A549 (cell line): ENCODE measurements at regions not wholly inside any gene's neighbourhood (a gene's known extent, or its start where the extent isn't known, plus 50 kb on each side); places are given as distances from the start of the nearest gene placed in this dataset.

ENCODE experiments used
- BHLHE40 ChIP-seq: IDR thresholded peaks from 2 replicates; pipeline ENCODE4 v1.6.1; 2012; ENCODE audit warnings: low read depth, low read length, inconsistent platforms
- CEBPB ChIP-seq, 2 experiments: fragments of >200 bp in 1 of 2; sonication (Bioruptor Twin) in 1 of 2; formaldehyde crosslinking in 1 of 2; IDR thresholded peaks; 2 replicates each; pipeline ENCODE4 v1.6.1; 2012 to 2016
- CHD4 ChIP-seq: fragments of 200-600 bp; sonication (generic); IDR thresholded peaks from 2 replicates; pipeline ENCODE4 v1.6.1; 2016; ENCODE audit warnings: antibody characterized with exemption, mild to moderate bottlenecking, borderline replicate concordance
- EHMT2 ChIP-seq: fragments of 200-600 bp; sonication (generic); IDR thresholded peaks from 2 replicates; pipeline ENCODE4 v1.6.1; 2016; ENCODE audit warnings: antibody characterized with exemption, low read depth, mild to moderate bottlenecking, moderate library complexity
- EP300 ChIP-seq, 2 experiments: fragments of >200 bp; sonication (Bioruptor Twin); formaldehyde crosslinking; IDR thresholded peaks; 2 replicates in 1 of 2; 3 replicates in 1 of 2; pipeline ENCODE4 v1.6.1; 2016 to 2017
- ESRRA ChIP-seq: fragments of 150-350 bp; IDR thresholded peaks from 2 replicates; pipeline ENCODE4 v1.6.1; 2014; ENCODE audit warnings: mild to moderate bottlenecking, low read length, borderline replicate concordance
- JUN ChIP-seq, 2 experiments: fragments of >200 bp; sonication (Bioruptor Twin); formaldehyde crosslinking; IDR thresholded peaks; 2 replicates in 1 of 2; 3 replicates in 1 of 2; pipeline ENCODE4 v1.6.1; 2016 to 2017
- POLR2A ChIP-seq: IDR thresholded peaks from 2 replicates; pipeline ENCODE4 v1.6.1; 2012; ENCODE audit warnings: mild to moderate bottlenecking, low read length
- POLR2AphosphoS2 ChIP-seq: conservative IDR thresholded peaks from 2 replicates; pipeline ENCODE4 v1.6.1; 2012; ENCODE audit warnings: low read length, improper control_type of control experiment, inconsistent platforms
- RAD21 ChIP-seq, 2 experiments: fragments of >200 bp in 1 of 2; sonication (Bioruptor Twin) in 1 of 2; formaldehyde crosslinking in 1 of 2; IDR thresholded peaks in 1 of 2; conservative IDR thresholded peaks in 1 of 2; 2 replicates in 1 of 2; 3 replicates in 1 of 2; pipeline ENCODE4 v1.6.1; 2012 to 2018; ENCODE audit warnings: inconsistent platforms in 1 of 2
- TF ChIP-seq, protein P1 (sequence below): fragments of >200 bp; sonication (Bioruptor Twin); formaldehyde crosslinking; IDR thresholded peaks from 3 replicates; pipeline ENCODE4 v1.5.1; 2016
- TF ChIP-seq, protein P2 (sequence below): fragments of 450-650 bp; IDR thresholded peaks from 2 replicates; pipeline ENCODE4 v1.6.1; 2014; ENCODE audit warnings: antibody characterized with exemption

DNA sequence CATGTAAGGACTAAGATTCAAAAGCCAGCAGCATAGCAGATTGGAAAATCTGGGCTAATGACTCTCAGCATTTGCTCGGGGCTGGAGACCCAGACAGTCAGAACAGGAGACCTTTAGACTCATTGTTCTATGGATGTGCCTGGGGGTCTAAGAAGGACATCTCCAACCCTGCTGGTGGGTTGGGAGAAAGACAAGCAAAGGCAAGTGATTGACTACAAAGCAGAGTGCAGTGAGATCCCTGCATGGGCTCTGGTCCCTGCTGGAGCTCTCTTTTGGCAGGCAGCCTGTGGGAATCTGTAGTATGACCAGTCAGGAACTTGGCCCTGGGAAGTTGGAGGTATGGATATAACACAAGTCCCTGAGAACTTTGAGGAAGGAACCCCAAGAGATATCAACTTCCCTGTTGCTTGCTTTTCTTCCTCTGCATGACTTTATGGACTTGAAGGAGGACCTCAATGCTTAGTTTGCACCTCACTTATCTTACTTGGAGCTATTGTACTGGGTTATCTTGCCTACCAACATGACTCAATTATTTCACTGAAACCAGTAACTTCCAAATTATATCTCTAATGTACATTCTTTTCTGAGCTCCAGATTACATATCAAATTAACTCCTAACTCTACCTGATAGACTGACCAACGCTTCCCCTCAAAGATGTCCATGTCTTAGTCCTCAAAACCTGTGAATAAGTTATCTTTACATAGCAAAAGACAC, 236.0 kb downstream of the CYRIA start:
- TF ChIP-seq POLR2A (no peak), EHMT2 (no peak), ESRRA (no peak), EP300 (IDR thresholded peaks at IDR 0.05) (no peak), POLR2AphosphoS2 (no peak), CEBPB (IDR thresholded peaks at IDR 0.05) (no peak), RAD21 (conservative IDR thresholded peaks at IDR 0.05 in 1 of 2, IDR thresholded peaks at IDR 0.05 in 1 of 2) (no peak), CHD4 (no peak), BHLHE40 (no peak), JUN (IDR thresholded peaks at IDR 0.05) (no peak)
- TF ChIP-seq, protein P1, sequence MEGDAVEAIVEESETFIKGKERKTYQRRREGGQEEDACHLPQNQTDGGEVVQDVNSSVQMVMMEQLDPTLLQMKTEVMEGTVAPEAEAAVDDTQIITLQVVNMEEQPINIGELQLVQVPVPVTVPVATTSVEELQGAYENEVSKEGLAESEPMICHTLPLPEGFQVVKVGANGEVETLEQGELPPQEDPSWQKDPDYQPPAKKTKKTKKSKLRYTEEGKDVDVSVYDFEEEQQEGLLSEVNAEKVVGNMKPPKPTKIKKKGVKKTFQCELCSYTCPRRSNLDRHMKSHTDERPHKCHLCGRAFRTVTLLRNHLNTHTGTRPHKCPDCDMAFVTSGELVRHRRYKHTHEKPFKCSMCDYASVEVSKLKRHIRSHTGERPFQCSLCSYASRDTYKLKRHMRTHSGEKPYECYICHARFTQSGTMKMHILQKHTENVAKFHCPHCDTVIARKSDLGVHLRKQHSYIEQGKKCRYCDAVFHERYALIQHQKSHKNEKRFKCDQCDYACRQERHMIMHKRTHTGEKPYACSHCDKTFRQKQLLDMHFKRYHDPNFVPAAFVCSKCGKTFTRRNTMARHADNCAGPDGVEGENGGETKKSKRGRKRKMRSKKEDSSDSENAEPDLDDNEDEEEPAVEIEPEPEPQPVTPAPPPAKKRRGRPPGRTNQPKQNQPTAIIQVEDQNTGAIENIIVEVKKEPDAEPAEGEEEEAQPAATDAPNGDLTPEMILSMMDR, result no peak
- TF ChIP-seq, protein P2, sequence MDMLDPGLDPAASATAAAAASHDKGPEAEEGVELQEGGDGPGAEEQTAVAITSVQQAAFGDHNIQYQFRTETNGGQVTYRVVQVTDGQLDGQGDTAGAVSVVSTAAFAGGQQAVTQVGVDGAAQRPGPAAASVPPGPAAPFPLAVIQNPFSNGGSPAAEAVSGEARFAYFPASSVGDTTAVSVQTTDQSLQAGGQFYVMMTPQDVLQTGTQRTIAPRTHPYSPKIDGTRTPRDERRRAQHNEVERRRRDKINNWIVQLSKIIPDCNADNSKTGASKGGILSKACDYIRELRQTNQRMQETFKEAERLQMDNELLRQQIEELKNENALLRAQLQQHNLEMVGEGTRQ, result no peak
